OCI-M2 (cell line): ENCODE measurements at regions not wholly inside any gene's neighbourhood (a gene's known extent, or its start where the extent isn't known, plus 50 kb on each side); places are given as distances from the start of the nearest gene placed in this dataset.
"Not testable (repeated sequence)": the region's sequence is repeated elsewhere in the genome, so short reads cannot be mapped to it uniquely, and the experiment has no call there.

Experiments used
- DNase-seq: peaks from one replicate; lab custom pipeline; 2025; ENCODE audit not compliant: unreplicated experiment; lab: John Stamatoyannopoulos, UW

- DNase-seq: no peak
These were observed 201.7 kb upstream of the RBBP8 start for GRCh38 chr18:22731398-22731797.

GRCh38 chr18:22734105-22734661 lies 198.9 kb upstream of the RBBP8 start:
- DNase-seq: no peak

GRCh38 chr18:22734791-22735627 lies 198.1 kb upstream of the RBBP8 start:
- no peak for DNase-seq

GRCh38 chr18:22737054-22737453 lies 196.1 kb upstream of the RBBP8 start:
- no peak for DNase-seq

- DNase-seq: no peak
These were observed 194.0 kb upstream of the RBBP8 start for GRCh38 chr18:22739061-22739642.

- no peak for DNase-seq
These were observed 193.3 kb upstream of the RBBP8 start for GRCh38 chr18:22739789-22740188.

GRCh38 chr18:22741318-22741717 lies 191.8 kb upstream of the RBBP8 start:
- DNase-seq: no peak

GRCh38 chr18:22742409-22742808 lies 190.7 kb upstream of the RBBP8 start:
- DNase-seq: no peak

- no peak for DNase-seq
These were observed 187.2 kb upstream of the RBBP8 start for GRCh38 chr18:22745966-22746365.

GRCh38 chr18:22752014-22752413 lies 181.1 kb upstream of the RBBP8 start:
- DNase-seq: no peak

- no peak for DNase-seq
These were observed 179.8 kb upstream of the RBBP8 start for GRCh38 chr18:22753130-22753831.

GRCh38 chr18:22764005-22764404 lies 169.1 kb upstream of the RBBP8 start:
- DNase-seq: not testable (repeated sequence)

GRCh38 chr18:22765896-22766295 lies 167.2 kb upstream of the RBBP8 start:
- no peak for DNase-seq

GRCh38 chr18:22767653-22768052 lies 165.5 kb upstream of the RBBP8 start:
- no peak for DNase-seq

GRCh38 chr18:22773944-22774343 lies 159.2 kb upstream of the RBBP8 start:
- DNase-seq: no peak

GRCh38 chr18:22778996-22779395 lies 154.1 kb upstream of the RBBP8 start:
- no peak for DNase-seq

- no peak for DNase-seq
These were observed 149.9 kb upstream of the RBBP8 start for GRCh38 chr18:22783245-22783644.

GRCh38 chr18:22783662-22784076 lies 149.5 kb upstream of the RBBP8 start:
- DNase-seq: no peak

- no peak for DNase-seq
These were observed 144.1 kb upstream of the RBBP8 start for GRCh38 chr18:22789052-22789451.

GRCh38 chr18:22789600-22789999 lies 143.5 kb upstream of the RBBP8 start:
- DNase-seq: no peak

GRCh38 chr18:22790545-22791309 lies 142.4 kb upstream of the RBBP8 start:
- no peak for DNase-seq
